Islet precursor cell (in vitro differentiated cells): ENCODE measurements at regions not wholly inside any gene's neighbourhood (a gene's known extent, or its start where the extent isn't known, plus 50 kb on each side); places are given as distances from the start of the nearest gene placed in this dataset.

Experiments used
- DNase-seq: peaks from one replicate; pipeline ENCODE4 v3.0.0-alpha.2; 2018

- peak; percentile 78 for DNase-seq
Measured at GRCh38 chr12:92294676-92295440, 149.2 kb upstream of the BTG1 start.

DNA sequence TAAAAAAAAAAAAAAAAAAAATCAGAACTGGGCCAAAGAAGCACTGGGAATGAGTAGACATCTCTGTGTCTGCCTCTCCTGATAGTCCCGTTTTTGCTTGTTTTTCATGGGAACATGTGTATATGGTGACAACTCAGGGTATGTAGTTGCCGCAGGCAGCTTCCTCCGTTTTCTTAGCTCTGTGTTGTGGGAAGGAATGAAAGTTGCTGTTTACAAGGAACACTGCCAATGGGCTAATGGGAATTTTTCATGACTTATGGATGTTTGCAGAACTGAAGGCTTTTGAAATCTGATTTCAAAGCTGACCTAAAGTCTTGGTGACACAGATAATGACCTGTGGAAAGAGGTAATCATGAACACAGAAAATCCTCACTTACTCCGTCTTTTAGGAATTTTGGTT, 146.4 kb upstream of the BTG1 start:
- no peak for DNase-seq

- no peak for DNase-seq
Measured at GRCh38 chr12:92290886-92291285, 145.2 kb upstream of the BTG1 start.

GRCh38 chr12:92290350-92290695, 144.7 kb upstream of the BTG1 start:
- DNase-seq = no peak

- DNase-seq = no peak
Measured at GRCh38 chr12:92289629-92290349, 144.1 kb upstream of the BTG1 start.

DNA sequence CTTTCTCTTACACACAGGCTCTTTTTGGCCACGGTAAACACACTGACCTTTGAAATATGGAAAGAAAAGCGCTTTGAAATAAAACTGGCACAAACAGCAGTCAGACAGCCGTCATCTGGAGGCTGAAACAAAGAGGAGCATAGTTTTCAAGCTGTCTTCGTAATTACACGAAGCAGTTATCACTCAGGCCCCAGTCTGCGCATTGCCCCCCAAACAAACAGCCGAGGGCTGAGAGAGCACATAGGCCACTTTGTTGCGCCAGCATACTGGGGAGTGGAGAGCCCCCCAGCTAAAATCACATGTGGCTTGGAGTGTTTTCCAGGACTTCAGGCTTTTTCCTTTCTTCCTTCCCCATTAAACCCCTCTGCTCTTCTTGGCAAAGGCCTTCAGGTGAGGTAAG, 142.9 kb upstream of the BTG1 start:
- DNase-seq = no peak

DNA sequence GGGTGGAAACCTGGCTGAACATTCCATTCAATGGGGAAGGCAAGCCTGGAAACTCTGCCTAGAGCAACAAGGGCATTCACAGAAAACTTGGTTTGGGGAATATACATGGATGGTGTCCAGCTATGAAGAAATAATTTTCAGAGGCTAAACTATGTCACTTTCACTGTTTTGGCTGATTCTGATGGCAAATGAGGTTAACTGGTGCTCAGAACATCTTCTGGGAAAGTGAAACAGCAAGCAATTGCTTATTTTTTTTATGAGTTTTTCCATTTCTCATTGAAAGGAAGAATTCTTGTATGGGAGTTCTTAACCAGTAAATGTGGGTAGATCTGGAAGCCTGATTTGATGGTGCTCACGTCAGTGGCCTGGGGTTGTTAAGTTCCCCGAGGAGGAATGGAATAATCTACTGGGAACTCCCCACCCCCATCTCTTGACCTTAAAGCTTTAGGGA, 132.8 kb upstream of the BTG1 start:
- DNase-seq = no peak

DNA sequence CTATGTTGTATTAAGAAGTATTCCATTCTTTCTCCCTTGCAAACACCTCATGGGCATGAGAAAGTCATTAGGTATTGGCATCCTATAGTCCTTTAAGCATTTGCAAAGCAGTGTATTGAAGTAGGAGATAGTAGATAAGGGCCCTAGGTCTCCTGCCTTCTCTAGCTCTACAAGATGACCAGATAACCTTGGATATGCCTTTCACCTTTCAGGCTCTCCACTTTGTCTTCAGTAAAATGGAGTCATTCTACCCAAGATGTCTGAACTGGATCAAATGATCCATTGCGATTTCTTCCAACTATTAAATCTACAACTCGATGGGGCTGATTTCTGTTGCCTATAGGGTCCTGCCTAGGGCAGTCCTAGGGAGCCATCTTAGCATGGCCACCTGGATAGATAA, 132.1 kb upstream of the BTG1 start:
- DNase-seq = no peak

DNA sequence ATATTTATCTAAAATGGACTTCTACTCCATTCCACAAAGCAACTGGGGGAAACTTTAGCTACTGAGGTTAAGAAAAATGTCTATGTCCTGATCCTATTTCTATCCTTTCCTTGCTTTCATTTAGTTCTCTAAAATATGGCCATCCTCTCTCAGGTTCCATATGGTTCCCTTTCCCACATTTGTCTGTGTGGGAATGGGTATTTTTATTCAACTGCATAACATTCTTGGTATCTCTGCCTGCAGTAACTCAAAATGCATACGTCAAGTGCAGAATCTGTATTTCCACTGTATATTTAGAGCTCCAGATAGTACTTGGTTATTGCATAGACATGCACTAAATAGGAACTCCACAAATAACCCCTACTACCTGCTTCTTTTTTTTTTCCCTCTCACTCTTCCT, 130.6 kb upstream of the BTG1 start:
- DNase-seq = no peak

DNA sequence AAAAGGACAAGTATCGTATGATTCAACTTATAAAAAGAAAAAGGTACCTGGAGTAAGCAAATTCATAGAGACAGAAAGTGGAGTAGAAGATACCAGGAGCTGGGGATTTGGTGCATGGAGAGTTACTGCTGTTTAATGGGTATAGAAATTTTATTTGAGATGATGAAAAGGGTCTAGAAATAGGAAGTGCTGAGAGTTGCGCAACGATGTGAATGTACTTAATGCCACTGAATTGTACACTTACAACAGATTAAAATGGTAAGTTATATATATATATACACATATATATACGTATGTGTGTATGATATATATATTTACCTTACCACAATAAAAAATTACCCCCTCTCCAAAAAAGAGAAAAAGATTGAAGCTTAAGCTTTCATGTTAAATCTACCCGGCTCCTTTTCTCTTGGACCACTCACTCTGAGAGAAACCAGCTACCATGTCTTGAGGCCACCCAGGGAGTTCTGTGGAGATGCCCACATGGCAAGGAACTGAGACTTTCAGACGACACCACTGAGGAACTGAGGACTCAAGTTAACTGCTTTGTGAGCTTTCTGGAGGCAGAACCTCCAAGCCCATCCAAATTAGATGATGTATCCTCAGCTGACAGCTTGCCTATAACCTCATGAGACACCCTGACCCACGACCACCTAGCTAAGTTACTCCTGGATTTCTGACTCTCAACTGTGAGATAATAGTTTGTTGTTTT, 130.0 kb upstream of the BTG1 start:
- DNase-seq = no peak

GRCh38 chr12:92273076-92273475, 127.4 kb upstream of the BTG1 start:
- no peak for DNase-seq

GRCh38 chr12:92272061-92272964, 126.7 kb upstream of the BTG1 start:
- DNase-seq = peak; percentile 70

- no peak for DNase-seq
Measured at GRCh38 chr12:92271341-92271740, 125.7 kb upstream of the BTG1 start.

DNA sequence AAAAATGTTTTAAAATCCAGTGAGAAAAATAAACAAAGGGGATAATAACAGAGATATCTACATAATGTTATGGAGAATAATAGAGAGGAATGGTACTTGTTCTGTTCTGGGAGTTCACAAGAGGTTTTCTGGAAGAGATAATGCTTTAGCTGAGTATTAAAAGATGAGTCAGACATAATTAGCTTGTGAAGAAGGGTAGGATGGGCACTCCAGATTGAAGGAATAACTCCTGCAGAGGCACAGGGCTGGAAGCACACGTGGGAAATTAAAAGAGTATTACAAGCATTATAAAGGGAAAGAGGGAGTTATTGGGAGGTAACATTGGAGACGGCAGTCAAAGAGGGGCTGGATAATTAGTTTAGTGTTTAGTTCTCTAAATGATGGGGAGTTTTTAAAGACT, 124.9 kb upstream of the BTG1 start:
- no peak for DNase-seq

DNA sequence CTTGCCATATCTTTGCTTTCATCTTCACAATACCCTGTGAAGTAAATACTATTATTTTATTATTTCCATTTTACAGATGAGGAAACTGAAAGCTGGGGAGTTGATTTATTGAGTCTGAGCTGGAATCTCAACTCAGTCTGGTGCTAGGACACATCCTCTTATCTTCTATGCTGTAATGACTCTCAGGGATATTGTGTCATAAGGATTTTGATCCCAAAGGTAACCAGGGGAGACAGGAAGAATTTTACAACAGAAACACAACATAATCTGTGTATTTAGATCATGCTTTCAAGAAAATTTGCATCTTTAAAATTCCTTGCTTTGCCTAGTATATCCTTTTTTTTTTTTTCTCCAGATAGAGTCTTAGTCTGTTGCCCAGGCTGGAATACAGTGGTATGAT, 123.3 kb upstream of the BTG1 start:
- DNase-seq = no peak

- DNase-seq = no peak
Measured at GRCh38 chr12:92261692-92262091, 116.0 kb upstream of the BTG1 start.

GRCh38 chr12:92261071-92261470, 115.4 kb upstream of the BTG1 start:
- no peak for DNase-seq

GRCh38 chr12:92259696-92260251, 114.1 kb upstream of the BTG1 start:
- no peak for DNase-seq

GRCh38 chr12:92259291-92259690, 113.6 kb upstream of the BTG1 start:
- no peak for DNase-seq

DNA sequence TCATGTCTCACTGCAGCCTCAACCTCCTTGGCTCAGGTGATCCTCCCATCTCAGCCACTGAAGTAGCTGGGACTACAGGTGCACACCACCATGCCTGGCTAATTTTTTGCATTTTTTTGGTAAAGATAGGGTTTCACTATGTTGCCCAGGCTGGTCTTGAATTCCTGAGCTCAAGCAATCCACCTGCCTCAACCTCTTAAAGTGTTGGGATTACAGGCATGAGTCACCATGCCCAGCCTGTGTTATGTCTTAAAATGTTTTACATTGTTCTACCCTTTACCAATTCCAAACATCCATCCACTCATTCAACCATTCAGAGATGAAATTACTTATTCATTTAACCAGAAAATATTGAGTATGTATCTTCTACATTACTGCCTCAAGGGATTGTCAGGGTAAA, 111.6 kb upstream of the BTG1 start:
- DNase-seq = no peak

- no peak for DNase-seq
Measured at GRCh38 chr12:92255741-92256140, 110.1 kb upstream of the BTG1 start.

DNA sequence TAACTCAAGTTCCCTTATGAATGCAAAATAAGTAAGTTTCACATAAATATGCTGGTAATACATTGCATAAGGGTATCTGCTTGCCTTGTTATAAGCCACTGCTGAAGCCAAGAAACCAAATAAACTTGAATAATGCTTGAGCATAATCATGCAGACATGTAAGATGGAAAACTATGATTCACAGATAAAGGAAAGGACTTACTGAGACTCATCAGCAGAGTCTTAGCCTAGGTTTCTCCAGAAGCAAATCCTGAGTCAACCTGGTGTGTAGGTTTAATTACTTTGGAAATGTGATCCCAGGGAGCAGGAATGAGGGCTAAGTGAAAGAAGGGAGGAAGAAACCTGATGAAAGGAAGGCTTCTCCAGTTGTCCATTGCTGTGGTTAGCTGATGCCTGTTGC, 107.7 kb upstream of the BTG1 start:
- no peak for DNase-seq

- no peak for DNase-seq
Measured at GRCh38 chr12:92248977-92249376, 103.3 kb upstream of the BTG1 start.
